Colonic mucosa (tissue), 4 donors: ENCODE measurements at regions not wholly inside any gene's neighbourhood (a gene's known extent, or its start where the extent isn't known, plus 50 kb on each side); places are given as distances from the start of the nearest gene placed in this dataset.

ENCODE experiments used
- DNase-seq: peaks from one replicate; pipeline ENCODE4 v3.0.0-alpha.2; 2020
- H3K27ac ChIP-seq: fragments of 200-600 bp; one replicate; pipeline ENCODE4 v1.8.0; 2021
- H3K27me3 ChIP-seq: fragments of 200-600 bp; one replicate; pipeline ENCODE4 v1.8.0; 2021
- H3K36me3 ChIP-seq: fragments of 200-600 bp; one replicate; pipeline ENCODE4 v1.8.0; 2021
- H3K4me1 ChIP-seq: fragments of 200-600 bp; one replicate; pipeline ENCODE4 v1.8.0; 2021; ENCODE audit warnings: mild to moderate bottlenecking
- H3K4me3 ChIP-seq: fragments of 200-600 bp; one replicate; pipeline ENCODE4 v1.8.0; 2021
- H3K9ac ChIP-seq, 2 donors: one replicate each; pipeline ENCODE4 v1.7.0; 2013; ENCODE audit warnings: control low read depth in 2 of 2, low read depth in 2 of 2, low read length in 2 of 2
- H3K9me3 ChIP-seq: fragments of 200-600 bp; one replicate; pipeline ENCODE4 v1.8.0; 2021
- CTCF ChIP-seq: fragments of 200-600 bp; IDR thresholded peaks from one replicate; pipeline ENCODE4 v1.8.0; 2022; ENCODE audit warnings: antibody characterized with exemption, mild to moderate bottlenecking
- intact Hi-C: fragments of 100-400 bp; cut with DNase I; formaldehyde crosslinking; loops from one replicate; pipeline ENCODE4 v1.14.1; 2022
- donor health status: healthy.
- donor health status: DM: no; HTN: no; CAD: no.
- donor health status: DM: no; HTN: no; CAD: no.

GRCh38 chr18:71388148-71388547, 1099.3 kb downstream of the SOCS6 start:
- intact Hi-C loops, result no loop called here
- no peak for TF ChIP-seq CTCF
- H3K4me1 ChIP-seq, result no peaks in the 10 kb centered on the region
- H3K4me3 ChIP-seq, result no peak overlapping the region
- H3K27me3 ChIP-seq, result no peaks in the 10 kb centered on the region
- H3K9ac ChIP-seq, result no peak overlapping the region
- H3K9me3 ChIP-seq, result no peaks in the 10 kb centered on the region
- H3K27ac ChIP-seq, result no peak overlapping the region
- H3K36me3 ChIP-seq, result no peaks in the 10 kb centered on the region
- no peak for DNase-seq

- intact Hi-C loops, result no loop called here
- TF ChIP-seq CTCF, result no peak
- no peak for DNase-seq
Measured at GRCh38 chr18:71374294-71375000, 1085.6 kb downstream of the SOCS6 start.

GRCh38 chr18:71371951-71372605, 1083.2 kb downstream of the SOCS6 start:
- Histone ChIP-seq H3K4me1 (no peaks in the 10 kb centered on the region), H3K9me3 (no peaks in the 10 kb centered on the region), H3K27me3 (no peaks in the 10 kb centered on the region), H3K27ac (no peak overlapping the region), H3K36me3 (no peaks in the 10 kb centered on the region), H3K9ac (no peak overlapping the region), H3K4me3 (no peak overlapping the region)
- intact Hi-C loops, result no loop called here
- DNase-seq, result no peak
- no peak for TF ChIP-seq CTCF

More at GRCh38 chr18:71374294-71375000, 1085.6 kb downstream of the SOCS6 start:
- no peaks in the 10 kb centered on the region for H3K36me3 ChIP-seq
- H3K27me3 ChIP-seq, result no peaks in the 10 kb centered on the region
- no peak overlapping the region for H3K4me3 ChIP-seq
- no peaks in the 10 kb centered on the region for H3K9me3 ChIP-seq
- no peak overlapping the region for H3K27ac ChIP-seq
- H3K9ac ChIP-seq, result no peak overlapping the region
- no peaks in the 10 kb centered on the region for H3K4me1 ChIP-seq

- Histone ChIP-seq H3K27ac (no peak overlapping the region), H3K4me3 (no peak overlapping the region), H3K4me1 (no peaks in the 10 kb centered on the region), H3K27me3 (no peaks in the 10 kb centered on the region), H3K36me3 (no peaks in the 10 kb centered on the region), H3K9ac (no peak overlapping the region), H3K9me3 (no peaks in the 10 kb centered on the region)
- DNase-seq, result no peak
- no peak for TF ChIP-seq CTCF
- intact Hi-C loops, result no loop called here
Measured at GRCh38 chr18:71370671-71371445, 1082.0 kb downstream of the SOCS6 start.

- Histone ChIP-seq H3K4me1 (no peaks in the 10 kb centered on the region), H3K36me3 (no peaks in the 10 kb centered on the region), H3K4me3 (no peak overlapping the region), H3K9me3 (no peaks in the 10 kb centered on the region), H3K27me3 (no peaks in the 10 kb centered on the region), H3K27ac (no peak overlapping the region), H3K9ac (no peak overlapping the region)
- no peak for TF ChIP-seq CTCF
- DNase-seq, result no peak
- intact Hi-C loops, result no loop called here
Measured at GRCh38 chr18:71370095-71370494, 1081.2 kb downstream of the SOCS6 start.
